HFFc6 (cell line): ENCODE measurements at regions not wholly inside any gene's neighbourhood (a gene's known extent, or its start where the extent isn't known, plus 50 kb on each side); places are given as distances from the start of the nearest gene placed in this dataset.
A peak's percentile ranks its signal among the peaks of the same experiment; 100 is the strongest.

Experiments
- DNase-seq: peaks from one replicate; pipeline ENCODE4 v3.0.0-alpha.2; 2018
- H3K27ac Mint-ChIP-seq: 2 replicates; pipeline ENCODE4 v1.8.0; 2020; ENCODE audit warnings: mild to moderate bottlenecking, mixed read lengths
- H3K27me3 Mint-ChIP-seq: 2 replicates; pipeline ENCODE4 v1.8.0; 2021; ENCODE audit warnings: mild to moderate bottlenecking, moderate library complexity, mixed read lengths; ENCODE audit not compliant: insufficient read depth
- H3K36me3 Mint-ChIP-seq: 2 replicates; pipeline ENCODE4 v1.8.0; 2021; ENCODE audit warnings: low read depth, mixed read lengths
- H3K4me1 Mint-ChIP-seq: 2 replicates; pipeline ENCODE4 v1.8.0; 2020; ENCODE audit warnings: low read depth, mixed read lengths
- H3K4me3 Mint-ChIP-seq: 2 replicates; pipeline ENCODE4 v1.8.0; 2020; ENCODE audit warnings: mild to moderate bottlenecking, moderate library complexity, mixed read lengths
- H3K9me3 Mint-ChIP-seq: 2 replicates; pipeline ENCODE4 v1.8.0; 2020; ENCODE audit warnings: mild to moderate bottlenecking, mixed read lengths
- TF ChIP-seq, protein P1 (sequence below): fragments of 200-600 bp; sonication (generic); IDR thresholded peaks from 2 replicates; pipeline ENCODE4 v1.5.0; 2021; ENCODE audit warnings: antibody characterized with exemption, mild to moderate bottlenecking

DNA sequence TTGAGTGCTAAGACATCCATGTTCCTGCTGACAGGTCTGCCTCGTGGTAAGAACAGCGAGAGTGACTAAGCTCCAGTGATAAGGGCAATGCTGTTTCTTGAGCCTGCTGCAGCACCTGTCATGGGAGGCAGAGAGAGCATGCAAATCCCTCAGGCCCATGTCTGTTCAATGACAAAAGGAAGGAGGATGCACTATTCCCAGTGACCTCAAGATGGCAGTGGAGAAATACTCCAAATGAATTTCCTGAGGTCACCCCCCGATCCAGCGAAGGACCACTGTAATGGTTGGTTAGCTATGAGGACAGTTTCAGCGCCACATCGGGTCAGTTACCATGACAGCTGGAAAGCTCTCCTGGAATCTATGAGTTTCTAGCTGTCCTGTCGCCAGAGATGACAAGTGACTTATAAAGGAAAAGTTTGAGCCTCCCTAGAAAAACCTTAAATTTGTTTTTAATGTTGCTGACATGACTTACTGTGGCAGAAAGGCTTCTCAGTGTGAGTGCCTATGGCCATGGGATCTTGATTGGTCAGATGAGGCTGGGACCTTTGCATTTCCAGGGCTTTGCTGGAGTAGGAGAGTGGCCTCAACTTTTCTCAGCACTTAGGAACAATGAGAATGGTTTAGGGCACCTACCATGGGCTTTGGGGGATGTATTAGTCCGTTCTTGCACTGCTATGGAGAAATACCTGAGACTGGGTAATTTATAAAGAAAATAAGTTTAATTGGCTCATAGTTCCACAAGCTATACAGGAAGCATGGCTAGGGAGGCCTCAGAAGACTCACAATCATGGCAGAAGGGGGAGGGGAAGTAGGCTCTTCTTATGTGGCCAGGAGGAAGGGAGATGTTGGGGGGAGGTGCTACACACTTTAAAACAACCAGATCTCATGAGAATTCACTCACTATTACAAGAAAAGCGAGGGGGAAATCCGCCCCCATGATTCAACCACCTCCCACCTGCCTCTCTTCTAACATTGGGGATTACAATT, 88.0 kb upstream of the TMEM260 start:
- Mint-ChIP-seq H3K27ac (no peak overlapping the region), H3K4me3 (peak overlapping the region; percentile 67), H3K9me3 (no peaks in the 10 kb centered on the region), H3K36me3 (no peaks in the 10 kb centered on the region), H3K4me1 (peaks cover 22% of the 10 kb centered on the region), H3K27me3 (peaks cover 12% of the 10 kb centered on the region)
- DNase-seq: peak; percentile 43
- TF ChIP-seq, protein P1, sequence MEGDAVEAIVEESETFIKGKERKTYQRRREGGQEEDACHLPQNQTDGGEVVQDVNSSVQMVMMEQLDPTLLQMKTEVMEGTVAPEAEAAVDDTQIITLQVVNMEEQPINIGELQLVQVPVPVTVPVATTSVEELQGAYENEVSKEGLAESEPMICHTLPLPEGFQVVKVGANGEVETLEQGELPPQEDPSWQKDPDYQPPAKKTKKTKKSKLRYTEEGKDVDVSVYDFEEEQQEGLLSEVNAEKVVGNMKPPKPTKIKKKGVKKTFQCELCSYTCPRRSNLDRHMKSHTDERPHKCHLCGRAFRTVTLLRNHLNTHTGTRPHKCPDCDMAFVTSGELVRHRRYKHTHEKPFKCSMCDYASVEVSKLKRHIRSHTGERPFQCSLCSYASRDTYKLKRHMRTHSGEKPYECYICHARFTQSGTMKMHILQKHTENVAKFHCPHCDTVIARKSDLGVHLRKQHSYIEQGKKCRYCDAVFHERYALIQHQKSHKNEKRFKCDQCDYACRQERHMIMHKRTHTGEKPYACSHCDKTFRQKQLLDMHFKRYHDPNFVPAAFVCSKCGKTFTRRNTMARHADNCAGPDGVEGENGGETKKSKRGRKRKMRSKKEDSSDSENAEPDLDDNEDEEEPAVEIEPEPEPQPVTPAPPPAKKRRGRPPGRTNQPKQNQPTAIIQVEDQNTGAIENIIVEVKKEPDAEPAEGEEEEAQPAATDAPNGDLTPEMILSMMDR: peak; percentile 81

DNA sequence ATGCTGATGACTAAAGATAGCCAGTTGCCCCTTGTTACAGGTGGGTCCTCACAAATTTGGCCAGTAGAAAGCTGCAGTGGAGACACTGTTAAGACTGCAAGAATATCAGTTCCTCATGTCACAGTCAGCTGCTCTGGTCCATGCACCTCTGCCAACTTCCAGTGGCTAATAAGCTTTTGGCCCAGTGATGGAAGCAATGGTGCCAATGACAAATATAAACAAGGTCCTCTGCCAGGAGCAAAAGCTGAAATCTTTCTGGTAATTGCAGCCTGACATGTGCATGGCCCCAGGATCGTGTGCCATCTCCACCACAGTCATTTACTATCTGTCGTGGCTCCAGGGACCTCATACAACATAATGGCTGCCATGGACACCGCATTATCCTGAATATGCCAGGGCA, 85.4 kb upstream of the TMEM260 start:
- no peaks in the 10 kb centered on the region for H3K9me3 Mint-ChIP-seq
- TF ChIP-seq, protein P1: no peak
- H3K27ac Mint-ChIP-seq: no peak overlapping the region
- no peak overlapping the region for H3K4me3 Mint-ChIP-seq
- H3K27me3 Mint-ChIP-seq: peaks cover 15% of the 10 kb centered on the region
- H3K36me3 Mint-ChIP-seq: no peaks in the 10 kb centered on the region
- DNase-seq: no peak
- H3K4me1 Mint-ChIP-seq: peaks cover 6% of the 10 kb centered on the region; the same call in 1 of the 2 replicates

DNA sequence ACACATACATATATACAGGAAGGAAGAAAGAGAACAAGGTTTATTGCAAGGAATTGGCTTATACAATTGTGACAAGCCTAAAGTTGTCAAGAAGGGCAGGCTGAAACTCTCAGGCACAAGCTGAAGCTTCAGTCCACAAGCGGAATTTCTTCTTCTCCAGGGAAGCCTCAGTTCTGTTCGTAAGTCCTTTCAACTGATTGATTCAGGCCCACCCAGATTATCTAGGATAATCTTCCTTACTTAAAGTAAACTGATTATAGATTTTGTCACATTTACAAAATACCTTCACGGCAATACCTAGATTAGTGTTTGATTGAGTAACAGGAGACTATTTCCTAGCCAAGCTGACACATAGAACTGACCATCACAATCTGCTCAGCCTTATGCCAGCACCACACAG, 81.5 kb upstream of the TMEM260 start:
- H3K4me1 Mint-ChIP-seq: no peaks in the 10 kb centered on the region
- TF ChIP-seq, protein P1: no peak
- no peaks in the 10 kb centered on the region for H3K9me3 Mint-ChIP-seq
- no peak overlapping the region for H3K27ac Mint-ChIP-seq
- H3K36me3 Mint-ChIP-seq: no peaks in the 10 kb centered on the region
- peaks cover 15% of the 10 kb centered on the region for H3K27me3 Mint-ChIP-seq
- no peak for DNase-seq
- no peak overlapping the region for H3K4me3 Mint-ChIP-seq

- TF ChIP-seq, protein P1: no peak
- no peaks in the 10 kb centered on the region for H3K9me3 Mint-ChIP-seq
- H3K27ac Mint-ChIP-seq: no peak overlapping the region
- H3K27me3 Mint-ChIP-seq: peaks cover 10% of the 10 kb centered on the region; the same call in 1 of the 2 replicates
- H3K4me1 Mint-ChIP-seq: no peaks in the 10 kb centered on the region
- no peak for DNase-seq
- no peak overlapping the region for H3K4me3 Mint-ChIP-seq
- no peaks in the 10 kb centered on the region for H3K36me3 Mint-ChIP-seq
Measured at GRCh38 chr14:56501909-56502530, 77.6 kb upstream of the TMEM260 start.

- H3K36me3 Mint-ChIP-seq: no peaks in the 10 kb centered on the region
- TF ChIP-seq, protein P1: no peak
- no peaks in the 10 kb centered on the region for H3K9me3 Mint-ChIP-seq
- no peak overlapping the region for H3K4me3 Mint-ChIP-seq
- no peak overlapping the region for H3K27ac Mint-ChIP-seq
- DNase-seq: no peak
- no peaks in the 10 kb centered on the region for H3K4me1 Mint-ChIP-seq
- H3K27me3 Mint-ChIP-seq: peaks cover 8% of the 10 kb centered on the region
Measured at GRCh38 chr14:56505361-56505760, 74.2 kb upstream of the TMEM260 start.
